GM21360 (cell line): ENCODE measurements at regions not wholly inside any gene's neighbourhood (a gene's known extent, or its start where the extent isn't known, plus 50 kb on each side); places are given as distances from the start of the nearest gene placed in this dataset.
"Not testable (repeated sequence)": the region's sequence is repeated elsewhere in the genome, so short reads cannot be mapped to it uniquely, and the experiment has no call there.

Experiments
- ATAC-seq: cut with Tn5 transposase; IDR thresholded peaks from one replicate; pipeline ENCODE4 v1.9.1; 2021; ENCODE audit warnings: mild to moderate bottlenecking, moderate library complexity; ENCODE audit not compliant: unreplicated experiment

DNA sequence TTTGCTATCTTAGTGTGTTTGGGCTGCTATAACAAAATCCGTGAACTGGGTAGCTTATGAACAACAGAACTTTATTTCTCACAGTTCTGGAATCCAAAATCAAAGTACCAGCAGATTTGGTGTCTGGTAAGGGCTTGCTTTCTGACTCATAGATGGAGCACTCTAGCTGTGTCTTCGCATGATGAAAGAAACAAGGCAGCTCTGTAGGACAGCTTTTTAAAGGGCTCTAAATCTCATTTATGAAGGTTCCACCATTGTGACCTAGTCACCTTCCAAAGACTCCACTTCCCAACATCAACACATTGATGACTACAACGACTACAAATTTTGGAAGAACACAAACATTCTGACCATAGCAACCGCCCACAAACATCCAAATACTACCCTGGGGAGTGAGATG lies 158.6 kb upstream of the LCORL start:
- ATAC-seq: no peak

GRCh38 chr4:18171896-18172295 lies 150.3 kb upstream of the LCORL start:
- ATAC-seq: no peak

DNA sequence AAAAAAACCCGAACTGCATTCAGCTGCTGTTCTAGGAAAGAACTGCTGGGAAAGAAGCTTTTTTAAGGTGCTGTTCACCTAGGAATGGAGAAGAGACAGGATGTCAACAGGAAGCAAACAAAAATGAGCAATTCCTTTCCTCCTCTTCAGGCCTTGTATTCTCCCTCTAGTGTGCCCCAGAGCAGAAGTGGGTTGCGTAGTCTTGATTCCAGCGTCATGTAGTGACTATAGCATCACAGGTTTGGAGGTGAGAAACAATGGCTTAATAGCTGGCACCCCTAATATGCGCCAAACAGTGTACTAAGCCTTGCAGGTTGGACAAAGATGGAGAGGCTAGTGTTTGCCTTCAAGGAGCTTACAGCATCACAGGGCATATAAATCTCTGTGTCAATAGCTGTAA lies 146.3 kb upstream of the LCORL start:
- no peak for ATAC-seq

- no peak for ATAC-seq
Measured at GRCh38 chr4:18166925-18167324, 145.4 kb upstream of the LCORL start.

GRCh38 chr4:18162453-18162852 lies 140.9 kb upstream of the LCORL start:
- ATAC-seq: no peak

GRCh38 chr4:18159117-18159912 lies 137.8 kb upstream of the LCORL start:
- not testable (repeated sequence) for ATAC-seq

- ATAC-seq: no peak
Measured at GRCh38 chr4:18155067-18156041, 133.8 kb upstream of the LCORL start.

DNA sequence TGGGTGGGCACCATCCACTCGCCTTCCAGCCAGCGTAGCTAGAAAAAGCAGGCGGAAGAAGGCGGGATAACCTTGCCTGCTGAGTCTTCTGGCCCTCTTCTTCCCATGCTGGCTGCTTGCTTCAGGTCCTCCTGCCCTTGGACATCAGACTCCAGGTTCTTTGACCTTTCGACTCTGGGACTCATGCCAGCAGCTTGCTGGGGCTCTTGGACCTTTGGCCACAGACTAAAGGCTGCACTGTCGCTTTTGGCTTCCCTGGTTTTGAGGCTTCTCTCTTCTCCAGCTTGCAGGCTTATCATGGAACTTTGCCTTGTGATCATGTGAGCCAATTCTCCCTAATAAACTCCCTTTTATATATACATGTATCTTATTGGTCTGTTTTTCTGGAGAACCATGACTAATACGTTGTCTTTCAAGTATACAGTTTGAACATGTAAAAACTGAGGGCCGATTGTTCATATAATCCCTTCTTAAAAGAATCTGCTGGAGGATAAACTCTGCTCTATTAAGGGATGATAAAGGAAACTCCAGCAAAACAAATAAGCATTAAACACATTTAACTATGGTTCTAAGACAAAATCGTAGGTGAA lies 116.6 kb upstream of the LCORL start:
- no peak for ATAC-seq

DNA sequence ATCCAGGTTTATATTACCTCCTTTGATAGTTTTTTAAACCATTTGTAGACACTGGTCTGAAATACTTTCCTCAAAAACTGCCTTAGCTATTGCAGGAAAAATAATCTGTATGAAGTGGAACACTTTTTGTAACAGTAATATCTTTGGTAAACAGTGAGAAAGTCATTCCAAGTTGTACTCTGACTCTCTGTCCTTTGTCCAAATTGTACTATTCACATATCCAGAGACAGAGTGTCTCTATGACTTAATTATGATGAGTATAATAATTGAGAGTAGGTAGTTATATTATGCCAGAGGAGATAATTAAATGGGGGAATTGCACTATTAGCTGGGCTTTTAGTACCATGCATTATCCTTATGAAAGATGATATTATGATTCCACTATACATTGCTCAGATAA lies 112.6 kb upstream of the LCORL start:
- no peak for ATAC-seq

GRCh38 chr4:18130256-18130655 lies 108.7 kb upstream of the LCORL start:
- ATAC-seq: no peak

DNA sequence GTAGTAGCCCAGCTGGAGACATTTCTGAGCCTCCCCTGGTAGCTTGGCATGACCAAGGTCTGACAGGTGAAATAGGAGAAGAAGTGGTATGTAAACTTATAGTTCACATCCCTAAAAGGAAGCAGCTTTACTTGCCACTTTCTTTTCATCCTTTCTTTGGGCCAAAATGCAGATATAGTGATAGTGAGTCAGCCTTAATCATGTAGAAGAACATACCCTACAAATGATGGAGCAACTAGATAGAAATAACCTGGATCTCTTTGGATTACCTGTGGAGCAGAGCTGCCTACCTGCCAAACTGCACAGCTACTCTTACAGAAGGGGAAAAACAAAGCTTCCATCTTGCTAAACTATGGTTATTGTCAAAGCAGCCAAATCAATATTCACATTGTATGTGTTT lies 106.7 kb upstream of the LCORL start:
- ATAC-seq: no peak

- ATAC-seq: no peak
Measured at GRCh38 chr4:18127030-18127429, 105.5 kb upstream of the LCORL start.

- no peak for ATAC-seq
Measured at GRCh38 chr4:18113710-18114331, 92.3 kb upstream of the LCORL start.

DNA sequence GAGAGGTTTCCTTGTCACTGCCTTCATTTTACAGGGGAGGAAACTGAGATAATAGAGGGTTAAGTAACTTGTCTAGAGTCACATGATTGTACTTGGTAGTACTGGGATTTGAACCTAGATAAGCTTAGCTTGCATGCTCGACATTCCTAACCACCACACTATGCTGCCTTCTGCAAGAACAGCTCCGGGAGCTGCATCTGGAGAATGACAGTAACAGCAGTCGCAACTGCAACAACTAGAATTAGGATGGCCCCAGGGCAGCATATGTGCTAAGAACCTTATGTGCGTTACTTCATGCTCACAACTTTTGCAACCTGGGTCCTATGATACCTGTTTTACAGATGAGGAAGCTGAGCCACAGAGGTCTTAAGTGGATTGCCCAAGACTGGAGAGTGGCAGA lies 89.5 kb upstream of the LCORL start:
- ATAC-seq: no peak

DNA sequence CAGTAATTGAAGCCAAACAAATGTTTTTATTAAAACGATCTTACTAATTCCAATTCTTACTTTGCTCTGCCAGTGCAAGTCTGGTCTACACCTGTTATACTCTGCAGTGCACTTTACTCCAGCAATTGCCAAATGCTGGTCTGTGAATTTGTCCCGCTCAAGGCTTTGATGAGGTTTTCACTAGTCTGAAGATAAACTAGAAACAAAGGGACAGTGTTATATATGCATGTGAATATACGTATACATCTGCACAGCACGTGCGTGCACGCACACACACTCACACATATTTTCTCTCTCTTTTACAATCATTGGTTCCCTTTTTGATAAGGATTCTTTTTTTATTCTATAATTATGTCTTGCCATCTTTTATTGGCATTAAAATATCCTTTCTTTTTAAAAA lies 88.5 kb upstream of the LCORL start:
- no peak for ATAC-seq

- ATAC-seq: no peak
Measured at GRCh38 chr4:18109676-18110075, 88.1 kb upstream of the LCORL start.

GRCh38 chr4:18107848-18108528 lies 86.4 kb upstream of the LCORL start:
- ATAC-seq: not testable (repeated sequence)

DNA sequence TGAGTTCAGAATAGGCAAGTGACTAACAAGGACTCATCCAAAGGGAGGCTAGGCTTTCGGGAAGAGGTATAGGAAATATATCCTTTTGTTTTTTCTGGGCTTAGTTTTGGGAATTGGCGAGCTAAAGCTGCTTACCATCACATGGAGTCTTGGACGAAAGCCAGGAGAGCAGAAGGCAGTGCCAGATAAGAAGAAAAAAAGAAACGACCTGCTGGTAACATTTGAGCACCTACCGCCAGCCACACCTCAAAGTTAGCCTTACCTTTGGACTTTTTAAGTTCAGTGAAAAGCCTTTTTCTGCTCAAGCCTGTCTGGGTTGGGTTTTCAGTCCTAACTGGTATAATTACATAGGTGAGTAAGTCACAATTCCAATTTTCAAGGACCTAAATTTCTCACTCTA lies 85.1 kb upstream of the LCORL start:
- ATAC-seq: no peak

DNA sequence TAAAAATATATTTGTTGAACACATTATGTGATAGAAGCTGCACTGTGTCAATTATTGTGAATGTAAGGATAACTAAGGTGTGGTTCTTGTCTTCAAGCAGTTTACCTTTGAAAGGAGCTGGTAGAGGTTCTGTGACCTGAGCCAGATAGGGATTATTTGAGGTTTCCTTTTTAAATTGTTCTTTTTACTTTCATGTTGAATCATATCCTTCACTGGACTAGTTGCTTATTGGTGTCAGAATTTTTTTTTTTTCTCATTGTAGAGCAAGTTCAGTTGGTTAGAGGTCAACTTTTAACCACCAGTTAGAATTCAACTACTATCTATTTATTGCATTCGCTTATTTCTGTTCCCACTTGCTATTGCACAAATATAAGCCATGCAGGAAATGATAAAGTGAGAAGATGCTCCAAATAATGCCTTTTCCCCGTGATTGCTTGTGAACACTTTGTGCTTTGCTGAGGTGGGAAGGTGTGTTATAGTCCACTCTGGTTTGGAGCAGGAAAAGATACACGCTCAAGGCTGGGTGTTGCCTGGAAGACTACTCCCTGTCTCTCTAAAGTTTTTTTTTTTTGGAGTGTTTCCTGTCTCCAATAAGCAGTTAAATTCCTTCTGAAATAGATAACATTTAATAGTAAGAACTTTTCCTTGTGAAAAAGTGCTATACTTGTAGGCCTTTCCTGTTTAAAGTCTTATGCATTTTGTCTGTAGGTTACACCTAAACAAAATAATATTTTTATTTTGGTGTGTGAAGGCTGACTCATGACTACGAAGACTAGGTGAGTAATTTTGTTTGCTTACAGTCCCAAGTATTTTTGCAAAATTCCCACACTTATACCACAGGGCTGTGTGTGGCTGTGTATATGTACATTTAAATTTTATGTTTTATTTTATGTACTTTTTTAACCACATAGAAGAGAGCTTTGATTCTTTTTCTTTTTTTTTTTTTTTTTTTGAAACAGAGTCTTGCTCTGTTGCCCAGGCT lies 83.8 kb upstream of the LCORL start:
- peak; percentile 70 for ATAC-seq
